Parathyroid adenoma (tissue), 2 donors: ENCODE measurements at regions not wholly inside any gene's neighbourhood (a gene's known extent, or its start where the extent isn't known, plus 50 kb on each side); places are given as distances from the start of the nearest gene placed in this dataset.

Experiments used
- H2AFZ ChIP-seq: fragments of 300-600 bp; sonication (generic); one replicate; pipeline ENCODE4 v1.7.0; 2017; ENCODE audit warnings: antibody characterized with exemption, mild to moderate bottlenecking
- H3K27ac ChIP-seq: fragments of 300-600 bp; sonication (generic); one replicate; pipeline ENCODE4 v1.7.0; 2017
- H3K27me3 ChIP-seq: fragments of 300-600 bp; sonication (generic); one replicate; pipeline ENCODE4 v1.7.0; 2017; ENCODE audit warnings: low read length; ENCODE audit not compliant: control insufficient read depth, insufficient read depth
- H3K36me3 ChIP-seq: fragments of 300-600 bp; sonication (generic); one replicate; pipeline ENCODE4 v1.7.0; 2017; ENCODE audit warnings: low read length; ENCODE audit not compliant: control insufficient read depth, insufficient read depth
- H3K4me1 ChIP-seq: fragments of 300-600 bp; sonication (generic); one replicate; pipeline ENCODE4 v1.7.0; 2017; ENCODE audit warnings: control low read depth
- H3K4me2 ChIP-seq: fragments of 300-600 bp; sonication (generic); one replicate; pipeline ENCODE4 v1.7.0; 2017; ENCODE audit warnings: low read length
- H3K4me3 ChIP-seq: fragments of 300-600 bp; sonication (generic); one replicate; pipeline ENCODE4 v1.7.0; 2017; ENCODE audit warnings: low read depth, low read length
- H3K79me2 ChIP-seq: fragments of 300-600 bp; sonication (generic); one replicate; pipeline ENCODE4 v1.7.0; 2017; ENCODE audit warnings: control low read depth
- H3K9ac ChIP-seq: fragments of 300-600 bp; sonication (generic); one replicate; pipeline ENCODE4 v1.7.0; 2017; ENCODE audit warnings: mild to moderate bottlenecking
- H3K9me3 ChIP-seq: fragments of 300-600 bp; sonication (generic); one replicate; pipeline ENCODE4 v1.7.0; 2017; ENCODE audit warnings: low read length; ENCODE audit not compliant: control insufficient read depth
- TF ChIP-seq, protein P1 (sequence below): fragments of 300-600 bp; sonication (generic); IDR thresholded peaks from one replicate; pipeline ENCODE4 v1.7.0; 2017; ENCODE audit warnings: antibody characterized with exemption, mild to moderate bottlenecking
- donor health status: primary hyperparathyroidism.

- no peak overlapping the region for H3K9ac ChIP-seq
- TF ChIP-seq, protein P1, sequence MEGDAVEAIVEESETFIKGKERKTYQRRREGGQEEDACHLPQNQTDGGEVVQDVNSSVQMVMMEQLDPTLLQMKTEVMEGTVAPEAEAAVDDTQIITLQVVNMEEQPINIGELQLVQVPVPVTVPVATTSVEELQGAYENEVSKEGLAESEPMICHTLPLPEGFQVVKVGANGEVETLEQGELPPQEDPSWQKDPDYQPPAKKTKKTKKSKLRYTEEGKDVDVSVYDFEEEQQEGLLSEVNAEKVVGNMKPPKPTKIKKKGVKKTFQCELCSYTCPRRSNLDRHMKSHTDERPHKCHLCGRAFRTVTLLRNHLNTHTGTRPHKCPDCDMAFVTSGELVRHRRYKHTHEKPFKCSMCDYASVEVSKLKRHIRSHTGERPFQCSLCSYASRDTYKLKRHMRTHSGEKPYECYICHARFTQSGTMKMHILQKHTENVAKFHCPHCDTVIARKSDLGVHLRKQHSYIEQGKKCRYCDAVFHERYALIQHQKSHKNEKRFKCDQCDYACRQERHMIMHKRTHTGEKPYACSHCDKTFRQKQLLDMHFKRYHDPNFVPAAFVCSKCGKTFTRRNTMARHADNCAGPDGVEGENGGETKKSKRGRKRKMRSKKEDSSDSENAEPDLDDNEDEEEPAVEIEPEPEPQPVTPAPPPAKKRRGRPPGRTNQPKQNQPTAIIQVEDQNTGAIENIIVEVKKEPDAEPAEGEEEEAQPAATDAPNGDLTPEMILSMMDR, result no peak
- no peaks in the 10 kb centered on the region for H3K36me3 ChIP-seq
- H2AFZ ChIP-seq, result no peak overlapping the region
- H3K9me3 ChIP-seq, result no peaks in the 10 kb centered on the region
- no peak overlapping the region for H3K4me2 ChIP-seq
- no peaks in the 10 kb centered on the region for H3K79me2 ChIP-seq
- no peaks in the 10 kb centered on the region for H3K4me1 ChIP-seq
- no peak overlapping the region for H3K27ac ChIP-seq
- no peaks in the 10 kb centered on the region for H3K27me3 ChIP-seq
- H3K4me3 ChIP-seq, result no peak overlapping the region
Observed at GRCh38 chr4:42824278-42824977, 68.1 kb upstream of the GRXCR1 start.

DNA sequence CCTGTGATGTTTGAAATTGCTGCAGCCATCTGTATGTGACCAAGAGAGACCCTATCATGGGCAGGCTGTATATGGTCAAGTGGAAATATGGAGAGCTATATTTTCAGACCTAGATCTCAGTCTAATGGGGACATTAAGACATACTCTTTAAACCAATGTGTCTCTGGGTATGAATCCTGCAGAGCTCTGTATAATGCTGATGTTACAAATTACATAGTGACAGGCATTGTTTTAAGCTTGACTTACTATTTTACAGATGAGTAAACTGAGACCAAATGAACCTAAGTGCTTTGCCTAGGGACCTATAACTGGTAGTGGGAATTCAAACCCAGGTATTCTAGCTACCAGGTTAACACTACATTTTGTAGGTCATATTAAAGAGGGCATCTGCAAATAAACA is 71.3 kb upstream of the GRXCR1 start:
- H3K27me3 ChIP-seq, result no peaks in the 10 kb centered on the region
- TF ChIP-seq, protein P1, result no peak
- no peak overlapping the region for H2AFZ ChIP-seq
- no peak overlapping the region for H3K4me2 ChIP-seq
- H3K36me3 ChIP-seq, result no peaks in the 10 kb centered on the region
- H3K4me1 ChIP-seq, result no peaks in the 10 kb centered on the region
- no peak overlapping the region for H3K9ac ChIP-seq
- H3K79me2 ChIP-seq, result no peaks in the 10 kb centered on the region
- H3K9me3 ChIP-seq, result no peaks in the 10 kb centered on the region
- H3K27ac ChIP-seq, result no peak overlapping the region
- no peak overlapping the region for H3K4me3 ChIP-seq

- Histone ChIP-seq H3K9me3 (no peaks in the 10 kb centered on the region), H3K4me3 (no peak overlapping the region), H3K4me2 (no peak overlapping the region), H3K9ac (no peak overlapping the region), H3K79me2 (no peaks in the 10 kb centered on the region), H3K36me3 (no peaks in the 10 kb centered on the region), H2AFZ (no peak overlapping the region), H3K27me3 (no peaks in the 10 kb centered on the region), H3K27ac (no peak overlapping the region), H3K4me1 (no peaks in the 10 kb centered on the region)
- TF ChIP-seq, protein P1, result no peak
Observed at GRCh38 chr4:42819863-42820514, 72.5 kb upstream of the GRXCR1 start.

DNA sequence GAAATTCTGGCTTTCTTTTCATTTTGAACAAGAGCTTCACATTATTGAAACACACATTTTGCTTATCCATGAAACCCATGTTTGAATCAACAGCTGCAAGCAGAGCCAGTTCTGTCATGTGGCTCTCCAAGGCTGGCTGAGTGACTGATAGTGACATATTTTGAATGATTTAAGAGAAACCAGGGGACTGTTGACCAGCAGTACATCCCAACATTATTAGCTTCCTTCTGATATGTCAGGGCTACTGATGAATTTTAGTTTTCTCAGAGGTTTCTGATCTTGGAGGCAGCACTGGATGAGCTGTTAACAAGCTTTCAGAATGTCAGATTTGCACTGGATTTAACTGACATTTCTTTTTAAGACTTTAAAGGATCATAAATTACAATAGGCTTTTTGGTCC is 74.6 kb upstream of the GRXCR1 start:
- Histone ChIP-seq H2AFZ (peak overlapping the region; percentile 48), H3K9me3 (no peaks in the 10 kb centered on the region), H3K4me2 (no peak overlapping the region), H3K27me3 (no peaks in the 10 kb centered on the region), H3K36me3 (no peaks in the 10 kb centered on the region), H3K27ac (no peak overlapping the region), H3K9ac (no peak overlapping the region), H3K4me1 (no peaks in the 10 kb centered on the region), H3K4me3 (no peak overlapping the region), H3K79me2 (no peaks in the 10 kb centered on the region)
- TF ChIP-seq, protein P1, result no peak
